HG03558 (cell line): ENCODE measurements at regions not wholly inside any gene's neighbourhood (a gene's known extent, or its start where the extent isn't known, plus 50 kb on each side); places are given as distances from the start of the nearest gene placed in this dataset.
"Not testable (repeated sequence)": the region's sequence is repeated elsewhere in the genome, so short reads cannot be mapped to it uniquely, and the experiment has no call there.

ENCODE experiments used
- ATAC-seq: cut with Tn5 transposase; IDR thresholded peaks from one replicate; pipeline ENCODE4 v1.9.1; 2021; ENCODE audit warnings: moderate number of reproducible peaks; ENCODE audit not compliant: unreplicated experiment; ENCODE audit errors: extremely low read depth

DNA sequence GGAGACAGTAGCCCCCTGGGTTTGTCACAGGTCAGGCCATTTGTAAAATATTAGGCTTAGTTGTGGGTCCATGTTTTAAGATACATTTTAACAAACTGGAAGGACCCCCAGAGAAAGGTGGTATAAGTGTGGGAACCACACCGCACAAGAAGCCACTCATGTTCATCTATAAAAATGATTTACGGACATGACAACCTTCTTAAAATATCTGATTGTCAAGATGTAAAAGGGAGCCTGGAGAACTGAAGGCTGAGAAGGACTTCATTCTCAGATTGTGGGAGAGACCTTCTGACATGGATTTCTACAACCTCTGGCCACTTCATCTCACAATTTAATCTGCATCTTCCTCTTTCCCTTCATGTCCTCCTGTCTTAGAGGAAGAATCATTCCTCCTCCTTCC lies 102.4 kb downstream of the VCPKMT start:
- no peak for ATAC-seq

DNA sequence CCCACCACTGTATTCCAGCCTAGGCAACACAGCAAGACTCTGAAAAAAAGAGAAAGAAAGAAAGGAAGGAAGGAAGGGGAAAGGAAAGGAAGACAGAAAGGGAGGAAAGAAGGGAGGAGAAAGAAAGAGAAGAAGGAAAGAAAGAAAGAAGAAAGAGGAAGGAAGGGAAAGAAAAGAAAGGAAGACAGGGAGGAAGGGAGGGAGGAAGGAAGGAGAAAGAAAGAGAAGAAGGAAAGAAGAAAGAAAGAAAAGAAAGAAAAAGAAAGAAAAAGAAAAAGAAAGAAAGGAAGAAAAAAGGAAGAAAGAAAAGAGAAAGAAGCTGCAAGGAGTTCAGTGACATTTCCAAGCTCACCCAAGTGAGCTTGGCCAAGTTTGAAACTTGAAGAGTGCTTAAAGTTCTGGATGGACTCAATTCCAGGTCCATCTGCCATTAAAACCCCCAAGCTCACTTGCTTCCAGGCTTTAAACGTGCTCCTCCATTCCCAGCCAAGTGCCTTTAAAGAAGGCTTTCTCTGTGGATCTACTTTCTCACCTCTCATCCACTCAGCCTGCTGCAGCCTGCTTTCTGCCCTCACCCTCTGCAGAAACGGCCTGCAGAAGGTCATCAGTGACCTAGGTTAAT lies 101.5 kb downstream of the VCPKMT start:
- ATAC-seq, result no peak

DNA sequence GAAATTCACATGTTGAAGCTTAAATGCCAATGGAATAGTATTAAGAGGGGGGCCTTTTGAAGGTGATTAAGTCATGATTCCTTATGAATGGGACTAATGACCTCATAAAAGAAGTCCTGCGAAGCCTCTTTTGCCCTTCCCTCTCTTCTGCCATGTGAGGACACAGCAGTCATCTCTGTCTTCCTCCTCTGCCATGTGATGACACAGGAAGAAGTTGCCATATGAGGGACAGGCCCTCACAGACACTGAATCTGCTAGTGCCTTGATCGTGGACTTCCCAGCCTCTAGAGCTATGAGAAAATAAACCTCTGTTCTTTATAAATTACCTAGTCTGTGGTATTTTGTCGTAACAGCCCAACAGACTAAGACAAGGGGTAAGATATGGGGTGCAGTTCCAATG lies 100.7 kb downstream of the VCPKMT start:
- ATAC-seq, result no peak

DNA sequence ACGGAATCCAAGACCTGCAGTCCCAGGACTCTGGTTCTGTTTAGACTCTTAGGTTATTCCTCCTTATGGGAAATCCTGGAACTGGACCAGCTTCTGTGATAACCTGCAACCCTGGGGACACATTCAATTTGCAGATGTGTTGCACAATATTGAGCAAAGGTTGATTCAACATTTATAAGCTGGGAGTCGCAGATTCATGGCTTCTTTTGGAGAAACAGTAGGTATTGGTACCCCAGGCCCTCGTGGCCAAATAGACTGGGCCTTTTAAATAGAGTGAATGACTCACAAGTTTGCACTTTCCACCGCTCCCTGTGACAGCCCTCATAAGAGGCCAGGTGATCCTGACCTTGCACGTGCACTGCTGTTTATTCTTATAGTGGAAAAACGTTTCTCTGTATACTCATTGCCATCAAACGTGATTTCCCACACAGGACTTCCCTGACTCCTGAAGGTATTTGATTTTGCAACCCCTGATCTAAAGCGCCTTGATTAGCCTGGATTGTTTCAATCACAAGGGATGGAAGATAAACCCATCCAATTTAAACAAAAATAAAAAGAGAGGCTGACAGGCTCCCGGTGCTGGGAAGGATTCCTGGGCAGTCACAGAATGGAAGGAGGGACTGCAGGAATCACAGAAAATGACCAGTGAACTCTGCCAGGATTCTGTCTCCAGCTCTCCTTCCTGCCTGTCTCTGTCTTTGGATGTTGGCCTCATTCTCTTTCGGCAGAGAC lies 98.0 kb downstream of the VCPKMT start:
- ATAC-seq, result no peak

DNA sequence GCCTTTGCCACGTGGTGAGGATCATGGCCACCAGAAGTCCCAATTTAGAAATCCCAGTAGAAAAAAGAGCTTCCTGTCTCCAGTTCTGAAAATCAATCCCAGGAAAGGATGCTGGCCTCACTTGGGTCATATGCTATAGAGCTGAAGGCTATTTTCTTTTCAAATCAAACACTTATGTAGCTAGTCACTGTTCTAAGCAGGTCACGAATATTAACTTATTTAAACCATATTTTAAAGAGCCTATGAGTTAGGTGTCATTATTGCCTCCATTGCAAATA lies 97.5 kb downstream of the VCPKMT start:
- no peak for ATAC-seq

DNA sequence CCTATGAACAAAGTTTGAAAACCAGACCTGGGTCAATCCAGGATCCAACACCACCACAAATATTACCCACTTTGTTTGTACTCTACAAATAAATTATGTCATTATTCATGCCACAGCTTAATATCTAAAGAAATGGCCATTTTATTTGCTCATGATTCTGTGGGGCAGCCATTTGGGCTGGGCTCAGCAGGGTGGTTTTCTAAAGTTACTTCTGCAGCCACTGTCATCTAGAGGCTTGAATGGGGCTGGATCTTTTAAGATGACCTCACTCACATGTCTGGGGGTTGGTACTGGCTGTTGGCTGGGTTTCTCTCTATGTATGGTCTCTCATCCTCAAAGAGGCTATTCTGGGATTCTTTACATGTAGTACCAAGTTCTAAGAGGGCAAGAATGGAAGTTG lies 96.2 kb downstream of the VCPKMT start:
- no peak for ATAC-seq

DNA sequence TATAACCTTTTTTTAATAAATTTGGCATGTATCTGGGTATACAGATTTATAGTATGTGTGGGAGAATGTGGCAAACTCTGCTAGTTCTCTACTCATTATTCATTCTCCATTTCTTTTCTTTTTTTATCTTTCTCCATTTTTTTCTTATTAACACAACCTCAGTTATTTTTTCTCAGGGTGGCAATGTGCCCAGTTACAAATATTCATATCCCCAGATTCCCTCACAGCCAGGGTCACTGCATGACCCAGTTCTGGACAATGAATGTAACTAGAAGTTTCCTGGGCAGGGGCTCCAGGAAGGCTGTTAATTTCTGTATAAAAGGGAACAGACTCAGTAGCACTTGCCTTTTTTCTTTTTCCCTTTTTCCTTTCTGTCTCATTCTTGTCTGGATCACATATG lies 95.6 kb downstream of the VCPKMT start:
- ATAC-seq, result no peak

DNA sequence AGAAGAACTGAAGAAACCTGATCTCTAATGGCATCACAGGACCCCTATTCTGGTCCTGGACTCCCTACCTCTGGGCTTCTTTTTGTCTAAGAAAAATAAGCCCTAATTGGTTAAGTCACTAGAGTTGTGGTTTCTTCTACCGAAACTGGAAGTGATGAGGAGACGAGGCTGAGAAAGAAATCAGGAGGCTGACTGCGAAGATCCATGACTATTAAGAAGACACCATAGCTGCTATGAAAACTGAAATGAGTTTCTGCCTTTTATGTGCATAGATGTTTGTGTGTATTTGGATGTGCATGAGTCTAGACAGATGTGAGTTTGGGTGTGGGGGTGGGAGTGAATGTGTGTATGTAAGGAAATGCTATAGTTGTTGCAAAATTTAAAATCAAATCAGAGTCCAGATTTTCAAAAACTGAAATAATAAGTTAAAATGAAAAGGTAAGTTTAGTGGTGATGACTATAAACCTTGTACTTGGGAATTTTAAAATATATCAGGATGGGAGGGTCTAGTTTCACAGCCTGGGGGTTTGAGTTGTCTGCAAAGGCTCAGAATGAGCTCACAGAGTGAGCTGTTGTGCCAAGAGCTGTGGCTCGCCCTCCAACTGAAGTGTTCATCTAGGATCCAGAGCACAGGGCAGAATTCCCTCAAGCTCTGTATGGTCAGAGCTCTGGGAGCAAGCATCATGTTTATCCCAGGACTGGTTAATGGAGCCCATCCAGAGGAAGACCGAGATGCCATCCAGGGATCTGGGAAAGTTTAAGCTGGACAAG lies 94.9 kb downstream of the VCPKMT start:
- ATAC-seq, result no peak

DNA sequence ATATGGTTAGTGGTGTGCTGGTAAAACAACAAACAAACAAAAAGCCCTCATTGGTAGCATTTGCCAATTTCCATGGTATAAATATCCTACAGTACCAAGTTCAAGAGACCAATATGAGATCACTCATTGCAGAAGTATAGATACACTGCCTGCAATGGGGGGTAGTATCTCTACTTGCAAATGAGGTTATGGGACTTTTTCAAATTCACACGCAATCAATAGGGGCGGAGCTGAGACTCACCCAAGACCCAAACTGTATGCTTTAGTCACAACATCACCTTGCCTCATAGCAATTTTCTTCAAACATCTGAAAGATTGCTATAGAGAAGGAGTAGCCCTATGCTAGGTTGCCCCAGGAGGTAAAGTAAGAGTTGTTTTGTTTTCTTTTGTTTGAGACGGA lies 93.7 kb downstream of the VCPKMT start:
- no peak for ATAC-seq

DNA sequence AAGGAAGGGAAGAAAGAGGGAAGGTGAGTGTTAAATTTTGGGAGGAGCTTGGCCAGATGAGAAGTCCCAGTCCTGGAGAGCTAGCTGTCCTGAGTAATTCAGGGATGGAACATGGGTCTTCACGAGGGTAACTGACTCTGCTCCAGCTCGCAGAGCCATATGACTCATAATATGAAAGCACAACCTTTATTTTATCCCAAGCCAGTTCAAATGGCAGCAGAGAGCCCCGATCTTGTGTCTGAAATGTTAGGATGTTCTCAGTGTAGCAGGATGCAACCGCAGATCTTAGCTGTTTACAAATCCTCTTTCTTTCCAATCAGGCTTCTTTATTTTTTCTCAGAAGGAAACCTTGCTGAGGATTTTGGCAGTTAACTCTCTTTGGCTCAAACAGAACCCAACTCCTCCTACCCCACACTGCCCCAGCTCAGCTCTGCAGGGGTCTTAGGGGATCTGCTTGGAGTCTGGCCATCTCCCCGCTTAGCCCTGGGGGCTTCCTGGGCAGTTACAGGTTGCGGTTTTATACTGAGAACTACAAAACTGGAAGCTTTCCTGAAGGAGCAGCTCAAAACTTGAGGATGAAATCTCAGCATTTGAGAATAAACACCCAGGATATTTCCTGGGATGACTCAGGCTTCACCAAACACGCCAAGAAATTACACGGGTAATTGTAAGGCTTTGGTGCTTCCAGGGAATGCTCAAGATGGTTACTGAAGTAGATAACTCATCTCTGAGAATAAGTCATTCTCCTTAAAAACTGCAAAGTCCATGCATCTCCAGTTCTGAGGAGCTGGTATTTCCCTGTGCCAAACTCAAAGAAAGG lies 92.5 kb downstream of the VCPKMT start:
- ATAC-seq, result no peak

DNA sequence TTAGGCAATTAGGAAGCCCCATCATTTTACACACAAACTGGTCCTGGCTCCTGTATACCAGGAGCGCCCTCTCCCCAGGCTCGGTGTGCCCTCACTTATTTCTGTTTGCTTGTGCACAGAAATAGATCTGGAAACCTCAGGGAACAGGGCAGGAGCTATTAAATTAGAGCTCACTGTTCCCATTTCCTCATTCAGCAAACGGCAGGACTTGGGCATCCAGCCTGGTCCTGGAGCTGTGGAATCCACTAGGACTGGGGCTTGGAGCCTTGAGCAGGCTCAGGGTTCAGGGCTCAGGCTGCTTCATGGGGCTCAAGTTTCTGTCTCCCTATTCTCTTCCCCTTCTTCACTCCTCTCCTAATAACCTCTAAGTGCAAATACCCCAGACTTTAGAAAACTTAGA lies 91.3 kb downstream of the VCPKMT start:
- no peak for ATAC-seq

DNA sequence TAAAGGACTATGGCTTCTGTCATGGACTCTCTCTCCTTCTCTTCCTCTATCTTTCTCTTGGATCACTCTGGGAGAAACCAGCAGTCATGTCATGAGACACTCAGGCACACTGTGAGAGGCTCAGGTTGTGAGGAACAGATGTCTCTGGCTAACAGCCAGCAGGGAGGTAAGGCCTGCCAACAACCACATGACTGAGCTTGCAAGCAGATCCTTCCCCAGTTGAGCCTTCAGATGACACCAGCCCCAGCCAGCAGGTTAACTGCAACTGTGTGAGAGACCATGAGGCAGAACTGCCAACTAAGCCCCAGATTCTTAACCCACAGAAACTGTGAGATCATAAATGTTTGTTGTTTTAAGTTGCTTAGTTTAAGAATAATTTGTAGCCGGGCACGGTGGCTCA lies 90.6 kb downstream of the VCPKMT start:
- ATAC-seq, result no peak

DNA sequence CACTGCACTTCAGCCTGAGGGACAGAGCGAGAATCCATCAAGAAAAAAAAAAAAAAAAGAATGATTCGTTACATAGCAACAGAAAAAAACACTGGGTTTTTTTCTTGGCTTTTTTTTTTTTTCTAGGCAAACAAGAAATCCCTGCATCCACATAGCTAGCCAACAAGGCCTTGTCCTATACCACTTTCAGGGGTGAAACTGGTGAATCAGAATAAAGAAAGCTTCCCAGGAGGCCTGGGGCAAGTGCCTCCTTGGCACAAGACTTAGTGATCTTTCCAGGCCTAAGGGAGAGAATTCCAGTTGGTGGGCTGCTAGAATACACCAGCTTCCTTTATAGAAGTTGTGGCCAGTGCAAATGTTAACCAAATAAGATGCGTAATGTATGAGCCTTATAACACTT lies 90.0 kb downstream of the VCPKMT start:
- no peak for ATAC-seq

DNA sequence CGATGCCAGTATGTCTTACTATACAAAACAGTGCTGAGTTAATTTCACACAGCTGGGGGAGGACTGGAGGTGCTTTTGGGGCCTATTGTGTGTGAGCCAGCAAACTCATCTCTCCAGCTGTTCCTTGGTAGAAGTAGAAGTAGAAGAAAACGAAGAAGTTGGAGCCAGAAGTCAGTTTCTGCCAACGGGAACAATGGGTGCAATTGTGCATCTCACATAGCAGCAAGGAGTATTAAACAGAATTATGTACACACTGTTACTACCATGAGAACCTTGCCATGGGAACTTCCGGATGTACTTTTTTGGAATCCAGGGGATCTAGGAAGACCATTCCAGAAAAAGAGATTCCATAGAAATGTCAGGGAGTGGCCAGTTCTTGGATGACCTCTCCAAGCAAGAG lies 88.6 kb downstream of the VCPKMT start:
- no peak for ATAC-seq

DNA sequence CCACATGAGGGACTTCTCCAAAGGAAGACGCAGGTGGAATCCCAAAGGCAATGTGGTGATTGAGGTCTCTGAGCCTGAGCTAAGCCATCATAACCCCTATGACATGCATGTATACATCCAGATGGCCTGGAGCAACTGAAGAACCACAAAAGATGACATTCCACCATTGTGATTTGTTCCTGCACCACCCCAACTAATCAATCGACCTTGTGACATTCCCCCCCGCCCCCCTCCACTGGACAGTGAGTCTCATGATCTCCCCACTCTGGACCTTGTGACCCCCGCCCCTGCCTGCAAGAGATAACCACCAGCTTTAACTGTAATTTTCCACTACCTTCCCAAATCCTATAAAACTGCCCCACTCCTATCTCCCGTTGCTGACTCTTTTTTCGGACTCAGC lies 87.9 kb downstream of the VCPKMT start:
- no peak for ATAC-seq

DNA sequence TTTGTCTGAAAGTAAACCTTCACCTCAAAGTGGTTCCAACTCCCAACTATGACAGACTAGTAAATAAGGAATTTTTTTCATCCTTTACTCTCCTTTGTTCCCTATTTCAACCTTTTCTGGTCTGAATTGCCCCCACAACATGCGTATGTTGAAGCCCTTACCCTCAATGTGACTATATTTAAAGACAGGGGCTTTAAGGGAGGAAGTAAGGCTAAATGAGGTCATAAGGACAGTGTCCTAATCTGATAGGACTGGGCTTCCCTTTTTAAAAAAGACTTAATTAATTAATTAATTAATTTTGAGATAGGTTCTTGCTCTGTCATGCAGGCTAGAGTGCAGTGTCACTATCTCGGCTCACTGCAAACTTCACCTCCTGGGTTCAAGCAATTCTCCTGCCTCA lies 86.3 kb downstream of the VCPKMT start:
- no peak for ATAC-seq

DNA sequence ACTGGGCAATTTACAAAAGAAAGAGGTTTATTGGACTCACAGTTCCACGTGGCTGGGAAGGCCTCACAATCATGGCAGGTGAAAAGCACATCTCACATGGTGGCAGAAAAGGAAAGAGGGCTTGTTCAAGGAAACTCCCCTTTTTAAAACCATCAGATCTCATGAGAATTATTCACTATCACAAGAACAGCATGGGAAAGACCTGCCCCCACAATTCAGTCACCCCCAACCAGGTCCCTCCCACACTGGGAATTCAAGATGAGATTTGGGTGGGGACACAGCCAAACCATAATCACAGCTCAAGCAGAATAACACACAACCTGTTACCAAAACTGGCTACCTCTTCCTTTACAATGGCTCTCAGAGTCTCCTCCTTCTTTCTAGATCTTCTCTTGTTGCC lies 85.5 kb downstream of the VCPKMT start:
- ATAC-seq, result not testable (repeated sequence)

DNA sequence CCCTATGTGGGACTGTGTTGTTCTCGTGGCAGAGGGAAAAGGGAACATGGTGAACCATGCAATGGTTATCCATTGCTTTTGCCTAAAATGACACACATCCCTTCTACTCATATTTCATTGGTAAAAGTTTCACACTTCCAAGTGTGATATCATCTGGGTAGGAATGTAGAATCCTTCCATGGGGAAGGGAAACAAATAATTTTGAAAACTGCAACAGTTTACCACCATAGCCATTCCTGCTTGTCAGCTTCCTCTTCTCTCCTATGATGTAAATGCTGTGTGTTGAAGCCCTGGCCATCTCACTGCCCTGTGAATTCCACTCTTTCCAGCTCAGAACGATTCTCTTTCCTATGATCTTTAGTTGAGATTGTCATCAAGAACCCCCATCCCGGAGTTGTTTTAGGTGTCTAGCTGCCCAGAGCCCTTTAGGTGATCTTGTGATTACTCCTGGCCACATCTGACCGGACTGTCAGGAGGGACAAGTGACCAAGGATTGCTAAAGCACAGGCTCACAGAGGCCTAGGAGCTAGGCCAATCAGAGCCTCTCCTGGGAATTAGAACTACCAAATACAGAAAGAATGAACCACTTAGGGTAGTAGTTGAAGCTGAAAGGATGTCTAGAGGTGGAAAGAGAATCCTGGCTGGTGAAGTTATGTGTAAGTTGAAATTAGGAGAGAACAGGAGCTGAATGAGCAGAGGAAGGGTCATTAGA lies 84.6 kb downstream of the VCPKMT start:
- ATAC-seq, result no peak

DNA sequence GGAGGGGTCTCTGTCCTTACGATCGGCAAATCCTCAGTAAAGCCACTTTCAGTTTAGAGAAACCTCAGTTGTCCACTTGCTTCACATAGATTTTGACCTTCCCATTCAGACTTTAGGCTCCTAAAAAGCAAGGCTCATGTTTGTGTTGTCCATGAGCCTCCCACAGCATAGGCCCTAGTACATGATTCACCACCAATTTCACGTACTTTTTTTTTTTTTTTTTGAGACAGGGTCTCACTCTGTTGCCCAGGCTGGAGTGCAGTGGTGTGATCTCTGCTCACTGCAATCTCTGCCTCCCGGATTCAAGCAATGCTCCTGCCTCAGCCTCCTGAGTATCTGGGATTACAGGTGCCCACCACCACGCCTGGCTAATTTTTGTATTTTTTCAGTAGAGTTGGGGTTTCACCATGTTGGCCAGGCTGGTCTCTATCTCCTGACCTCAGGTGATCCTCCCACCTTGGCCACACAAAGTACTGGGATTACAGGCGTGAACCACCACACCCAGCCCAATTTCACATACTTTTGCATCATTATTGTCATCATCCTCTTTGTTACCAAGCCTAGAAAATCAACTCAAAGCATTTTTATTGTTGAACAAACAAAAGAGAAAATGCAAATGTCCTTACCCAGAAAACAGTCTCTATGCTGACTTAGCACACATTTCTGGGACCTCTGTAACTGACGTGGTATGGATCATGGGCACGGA lies 83.8 kb downstream of the VCPKMT start:
- not testable (repeated sequence) for ATAC-seq

DNA sequence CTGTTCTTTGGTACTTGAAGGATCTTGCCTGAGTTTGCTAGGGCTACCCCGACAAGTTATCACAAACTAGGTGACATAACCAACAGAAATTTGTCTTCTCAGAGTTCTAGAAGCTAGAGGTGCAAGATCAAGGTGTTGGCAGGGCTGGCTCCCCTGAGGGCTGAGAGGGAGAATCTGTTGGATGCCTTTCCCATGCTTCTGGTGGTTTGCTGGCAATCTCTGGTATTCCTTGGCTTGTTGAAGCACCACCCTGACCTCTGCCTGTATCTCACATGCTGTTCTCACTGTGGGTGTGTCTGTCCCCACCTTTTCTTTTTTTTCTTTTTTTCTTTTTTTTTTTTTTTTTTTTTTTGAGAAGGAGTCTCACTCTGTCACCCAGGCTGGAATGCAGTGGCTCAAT lies 81.2 kb downstream of the VCPKMT start:
- ATAC-seq, result no peak
